ENCODE measurements at regions not wholly inside any gene's neighbourhood (a gene's known extent, or its start where the extent isn't known, plus 50 kb on each side); places are given as distances from the start of the nearest gene placed in this dataset.

- Histone ChIP-seq H3K9me3 (ENCODE audit: low read length) (no peaks in the 10 kb centered on the region), H3K4me3 (ENCODE audit: low read depth, low read length, poor library complexity, severe bottlenecking) (no peak overlapping the region), H3K4me1 (ENCODE audit: insufficient read depth, low read length, poor library complexity, severe bottlenecking) (no peaks in the 10 kb centered on the region), H2AFZ (ENCODE audit: low read length) (no peak overlapping the region), H3K36me3 (ENCODE audit: insufficient read depth, low read length) (no peaks in the 10 kb centered on the region), H3K79me2 (ENCODE audit: insufficient read depth, low read depth, low read length) (no peaks in the 10 kb centered on the region), H4K20me1 (ENCODE audit: insufficient read depth, low read length) (no peaks in the 10 kb centered on the region), H3K27ac (ENCODE audit: low read depth, low read length, poor library complexity, severe bottlenecking) (no peak overlapping the region), H3K9me2 (ENCODE audit: insufficient read depth, low read length) (no peaks in the 10 kb centered on the region), H3K4me2 (ENCODE audit: low read length) (no peak overlapping the region)
- POLR2A ChIA-PET: no interaction called here
- TF ChIP-seq CTCF (conservative IDR thresholded peaks at IDR 0.05; ENCODE audit: low read length): no peak
- no peak for TF ChIP-seq EZH2phosphoT487 (IDR thresholded peaks at IDR 0.05; ENCODE audit: borderline replicate concordance, low read depth, low read length)
- no peak for DNase-seq (ENCODE audit: low spot score)
- no TSS peak for BruUV-seq (replicated peaks)
- CTCF ChIA-PET (ENCODE audit: unreplicated experiment): no interaction called here
- intact Hi-C loops (cut with micrococcal nuclease; ENCODE audit: unreplicated experiment): no loop called here
Measured at GRCh38 chr1:60280256-60280655, 206.7 kb upstream of the C1orf87 start.

GRCh38 chr1:60279798-60280197, 206.2 kb upstream of the C1orf87 start:
- no TSS peak for BruUV-seq (replicated peaks)
- H3K27ac ChIP-seq (ENCODE audit: low read depth, low read length, poor library complexity, severe bottlenecking): no peak overlapping the region
- no peak for DNase-seq (ENCODE audit: low spot score)
- no peaks in the 10 kb centered on the region for H3K4me1 ChIP-seq (ENCODE audit: insufficient read depth, low read length, poor library complexity, severe bottlenecking)
- no peaks in the 10 kb centered on the region for H3K9me3 ChIP-seq (ENCODE audit: low read length)
- H3K4me3 ChIP-seq (ENCODE audit: low read depth, low read length, poor library complexity, severe bottlenecking): no peak overlapping the region
- H3K9me2 ChIP-seq (ENCODE audit: insufficient read depth, low read length): no peaks in the 10 kb centered on the region
- CTCF ChIA-PET (ENCODE audit: unreplicated experiment): no interaction called here
- no peaks in the 10 kb centered on the region for H3K36me3 ChIP-seq (ENCODE audit: insufficient read depth, low read length)
- no peak for TF ChIP-seq CTCF (conservative IDR thresholded peaks at IDR 0.05; ENCODE audit: low read length)
- no peak for TF ChIP-seq EZH2phosphoT487 (IDR thresholded peaks at IDR 0.05; ENCODE audit: borderline replicate concordance, low read depth, low read length)
- H4K20me1 ChIP-seq (ENCODE audit: insufficient read depth, low read length): no peaks in the 10 kb centered on the region
- no peaks in the 10 kb centered on the region for H3K79me2 ChIP-seq (ENCODE audit: insufficient read depth, low read depth, low read length)
- POLR2A ChIA-PET: no interaction called here
- H3K4me2 ChIP-seq (ENCODE audit: low read length): no peak overlapping the region
- H2AFZ ChIP-seq (ENCODE audit: low read length): no peak overlapping the region
- intact Hi-C loops (cut with micrococcal nuclease; ENCODE audit: unreplicated experiment): no loop called here

GRCh38 chr1:60277269-60277668, 203.7 kb upstream of the C1orf87 start:
- CTCF ChIA-PET (ENCODE audit: unreplicated experiment): no interaction called here
- Histone ChIP-seq H3K36me3 (ENCODE audit: insufficient read depth, low read length) (no peaks in the 10 kb centered on the region), H3K4me3 (ENCODE audit: low read depth, low read length, poor library complexity, severe bottlenecking) (no peak overlapping the region), H3K9me3 (ENCODE audit: low read length) (no peaks in the 10 kb centered on the region), H3K4me1 (ENCODE audit: insufficient read depth, low read length, poor library complexity, severe bottlenecking) (no peaks in the 10 kb centered on the region), H3K27ac (ENCODE audit: low read depth, low read length, poor library complexity, severe bottlenecking) (no peak overlapping the region), H2AFZ (ENCODE audit: low read length) (no peak overlapping the region), H4K20me1 (ENCODE audit: insufficient read depth, low read length) (no peaks in the 10 kb centered on the region), H3K9me2 (ENCODE audit: insufficient read depth, low read length) (no peaks in the 10 kb centered on the region), H3K79me2 (ENCODE audit: insufficient read depth, low read depth, low read length) (no peaks in the 10 kb centered on the region), H3K4me2 (ENCODE audit: low read length) (no peak overlapping the region)
- POLR2A ChIA-PET: no interaction called here
- DNase-seq (ENCODE audit: low spot score): no peak
- TF ChIP-seq CTCF (conservative IDR thresholded peaks at IDR 0.05; ENCODE audit: low read length) (no peak), EZH2phosphoT487 (IDR thresholded peaks at IDR 0.05; ENCODE audit: borderline replicate concordance, low read depth, low read length) (no peak)
- BruUV-seq (replicated peaks): no TSS peak
- intact Hi-C loops (cut with micrococcal nuclease; ENCODE audit: unreplicated experiment): no loop called here

Data from OCI-LY7 (cell line).